ENCODE measurements at regions not wholly inside any gene's neighbourhood (a gene's known extent, or its start where the extent isn't known, plus 50 kb on each side); places are given as distances from the start of the nearest gene placed in this dataset.

DNA sequence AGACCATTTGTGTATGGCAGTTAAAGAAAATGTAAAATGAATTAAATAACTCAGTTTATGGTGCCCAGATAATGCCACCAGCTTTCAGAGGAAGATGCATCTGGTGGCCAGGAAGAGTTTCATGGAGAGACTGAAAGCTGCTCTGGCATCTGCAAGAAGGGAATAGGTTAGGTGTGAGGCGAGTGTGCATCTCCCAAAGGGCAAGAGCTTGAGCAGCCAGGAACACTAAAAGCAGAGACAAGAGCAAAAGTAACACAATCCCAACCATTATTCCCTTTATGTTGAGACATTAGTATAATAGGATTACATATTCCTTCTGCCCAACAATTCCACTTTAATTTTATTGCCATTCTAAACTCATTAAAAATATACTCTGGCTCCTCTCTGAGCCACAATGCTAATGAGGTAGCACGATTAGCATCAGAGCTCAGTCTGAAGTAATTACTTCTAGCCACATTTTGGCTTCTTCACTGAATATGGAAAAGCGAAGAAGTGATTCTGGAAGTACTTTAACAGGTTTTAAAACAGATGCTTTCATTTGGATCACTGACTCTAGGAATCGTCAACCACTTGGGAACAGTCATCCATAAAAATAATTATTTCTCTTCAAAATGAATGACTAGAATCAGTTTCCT is 309.4 kb upstream of the TMTC1 start:
- DNase-seq (ENCODE audit: low spot score), result no peak

DNA sequence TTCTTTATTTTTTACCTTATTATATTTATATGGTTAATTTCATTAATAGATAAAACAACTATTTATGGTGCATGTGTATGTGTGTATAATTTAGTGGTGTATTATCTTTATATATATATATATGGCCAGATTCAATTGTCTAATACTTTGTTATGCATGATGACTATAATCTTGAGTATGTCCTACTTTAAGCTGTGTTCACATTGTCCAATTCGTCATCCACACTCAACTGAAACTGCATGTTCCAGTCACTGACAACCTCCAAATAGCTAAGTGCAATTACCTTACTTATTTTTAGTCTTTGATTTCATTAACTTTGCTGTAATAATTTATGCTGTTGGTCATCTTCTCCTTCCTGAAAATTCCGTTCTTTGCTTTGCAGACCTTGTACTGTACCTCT is 306.5 kb upstream of the TMTC1 start:
- DNase-seq (ENCODE audit: low spot score), result no peak

DNA sequence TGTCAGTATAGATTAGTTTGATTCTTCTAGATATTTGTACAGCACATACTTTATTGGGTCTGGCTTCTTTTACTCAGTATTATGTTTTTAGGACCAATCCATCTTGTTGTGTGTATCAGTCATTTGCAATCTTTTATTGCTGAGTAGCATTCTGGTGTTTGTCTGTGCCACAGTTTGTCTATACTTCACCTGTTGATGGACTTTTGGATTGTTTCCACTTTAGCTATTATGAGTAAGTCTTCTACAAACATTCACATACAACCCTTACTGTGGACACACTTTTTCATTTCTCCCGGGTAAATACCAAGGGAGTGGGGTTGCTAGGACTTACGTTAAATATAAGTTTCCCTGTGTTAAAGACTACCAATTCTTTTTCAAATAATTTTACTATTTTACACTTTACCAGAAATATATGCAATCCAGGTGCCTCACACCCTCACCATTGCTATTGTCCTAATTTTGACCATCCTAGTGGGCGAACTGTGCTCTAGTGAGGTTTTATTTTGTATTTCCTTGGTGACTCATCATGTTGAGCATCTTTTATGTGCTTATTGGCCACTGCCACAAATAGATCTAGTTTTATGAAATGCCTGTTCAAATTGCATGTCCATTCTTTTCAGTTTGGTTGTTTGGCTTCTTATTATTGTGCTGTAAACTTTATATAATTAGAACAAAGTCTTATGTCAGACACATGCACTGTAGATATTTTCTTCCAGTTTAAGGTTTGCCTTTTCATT is 304.7 kb upstream of the TMTC1 start:
- no peak for DNase-seq (ENCODE audit: low spot score)

DNA sequence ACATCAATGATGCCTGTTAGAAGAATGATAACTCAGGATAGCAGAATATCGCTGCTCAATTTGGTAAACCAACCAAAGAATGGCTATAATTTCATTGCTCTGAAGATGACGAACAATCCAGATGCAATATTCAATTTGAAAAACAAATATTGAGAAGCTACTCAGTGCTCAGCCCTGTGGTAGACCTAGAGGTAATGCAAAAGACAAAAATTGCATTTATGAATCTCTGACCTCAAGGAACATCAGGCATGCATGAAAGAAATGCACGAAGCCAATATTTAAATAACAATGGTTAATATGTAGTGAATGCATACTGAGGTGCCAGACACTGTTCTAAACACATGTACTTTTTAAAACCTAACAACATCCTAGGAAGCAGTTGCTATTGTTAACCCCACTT is 298.6 kb upstream of the TMTC1 start:
- no peak for DNase-seq (ENCODE audit: low spot score)

DNA sequence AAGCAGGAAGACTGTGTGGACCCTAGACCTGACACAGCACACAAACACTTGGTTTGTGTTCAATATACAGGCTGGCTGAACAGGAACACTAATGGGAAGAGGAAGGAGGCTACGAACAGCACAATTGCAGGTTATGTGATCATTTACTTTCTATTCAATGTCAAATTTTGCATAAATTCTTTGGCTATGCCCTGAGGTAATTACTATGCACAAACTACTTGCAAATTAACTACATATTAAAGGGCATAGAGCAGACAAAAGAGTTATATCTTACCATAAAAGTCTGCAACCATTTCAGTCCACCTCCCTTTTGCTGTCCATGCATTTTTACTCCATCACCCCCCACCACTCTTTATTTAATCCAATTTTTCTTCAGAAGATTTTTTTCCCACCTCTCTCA is 291.2 kb upstream of the TMTC1 start:
- no peak for DNase-seq (ENCODE audit: low spot score)

DNA sequence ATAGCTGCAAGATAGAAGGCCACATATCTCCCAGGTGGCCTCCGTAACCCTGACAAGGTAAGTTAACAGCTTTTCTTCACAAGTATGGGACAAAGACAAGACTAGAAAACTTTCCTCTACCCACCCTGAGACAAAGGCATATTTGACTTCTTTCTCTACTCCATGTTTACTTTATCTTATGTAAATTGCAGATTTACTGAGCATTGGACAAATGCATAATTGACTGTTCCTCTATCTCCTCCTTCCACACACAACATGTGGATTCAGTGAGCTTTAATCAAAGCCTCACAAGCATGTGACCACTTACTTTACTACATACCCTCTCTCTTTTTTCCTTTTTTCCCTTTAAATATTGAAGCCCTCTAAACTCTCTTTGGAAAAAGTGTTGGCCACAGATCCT is 289.1 kb upstream of the TMTC1 start:
- no peak for DNase-seq (ENCODE audit: low spot score)

DNA sequence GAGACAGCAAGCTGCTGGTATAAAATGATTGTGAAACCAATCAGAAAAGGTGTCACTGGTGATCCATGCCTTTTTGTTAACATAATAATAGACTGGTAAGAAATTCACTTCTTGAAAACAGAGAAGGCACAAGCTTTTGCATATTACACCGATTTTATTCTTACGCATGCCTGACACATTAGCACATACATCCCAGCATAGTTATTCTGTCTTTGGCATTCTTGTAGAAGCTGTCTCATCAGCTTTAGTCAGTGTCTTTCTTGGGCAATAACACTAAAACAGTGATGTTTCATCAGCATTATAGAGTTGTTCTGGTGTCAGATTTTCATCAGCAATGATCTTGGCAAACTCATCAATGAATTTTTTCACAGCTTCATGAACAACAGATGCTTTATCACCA is 283.4 kb upstream of the TMTC1 start:
- DNase-seq (ENCODE audit: low spot score), result no peak

DNA sequence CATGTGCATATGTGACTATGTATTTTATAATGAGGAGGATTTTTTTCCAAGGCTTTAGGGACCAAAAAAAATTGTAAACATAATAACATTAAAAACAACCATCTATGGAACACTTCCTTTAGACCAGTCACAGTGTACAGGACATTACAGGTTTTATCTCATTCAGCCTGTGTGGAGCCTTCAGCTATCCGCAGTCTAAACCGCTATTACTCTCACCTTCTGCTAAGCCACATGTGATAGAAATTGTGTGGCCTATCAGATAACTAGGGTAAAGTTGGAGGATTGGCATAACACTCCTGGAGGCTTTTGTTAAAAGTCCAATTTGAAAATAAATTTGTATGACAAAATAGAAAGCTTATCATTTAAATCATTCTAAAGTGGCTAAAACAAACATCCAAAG is 281.2 kb upstream of the TMTC1 start:
- no peak for DNase-seq (ENCODE audit: low spot score)

DNA sequence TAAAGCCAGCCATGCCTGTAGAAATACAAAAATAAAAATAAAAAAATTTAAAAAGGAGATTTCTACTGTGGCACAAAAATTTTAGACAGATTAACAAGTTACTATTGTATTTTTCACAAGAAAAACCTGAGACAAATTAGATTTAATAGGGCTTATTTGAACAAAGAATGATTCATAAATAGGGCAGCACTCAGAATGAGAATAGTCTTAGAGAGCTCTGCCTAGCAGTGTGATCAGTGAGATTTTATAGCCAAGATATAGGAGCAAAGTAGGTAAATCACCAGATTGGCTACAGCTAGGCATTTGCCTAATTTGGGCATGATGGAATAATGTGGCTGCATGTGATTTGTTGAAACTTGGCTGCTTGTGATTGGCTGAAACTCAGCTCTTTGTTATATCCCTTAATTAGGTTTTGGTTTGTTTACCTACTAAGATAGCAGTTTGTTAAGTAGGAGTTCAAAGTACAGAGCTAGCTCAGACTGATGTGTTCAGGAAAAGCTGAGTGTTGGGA is 279.7 kb upstream of the TMTC1 start:
- DNase-seq (ENCODE audit: low spot score), result no peak

DNA sequence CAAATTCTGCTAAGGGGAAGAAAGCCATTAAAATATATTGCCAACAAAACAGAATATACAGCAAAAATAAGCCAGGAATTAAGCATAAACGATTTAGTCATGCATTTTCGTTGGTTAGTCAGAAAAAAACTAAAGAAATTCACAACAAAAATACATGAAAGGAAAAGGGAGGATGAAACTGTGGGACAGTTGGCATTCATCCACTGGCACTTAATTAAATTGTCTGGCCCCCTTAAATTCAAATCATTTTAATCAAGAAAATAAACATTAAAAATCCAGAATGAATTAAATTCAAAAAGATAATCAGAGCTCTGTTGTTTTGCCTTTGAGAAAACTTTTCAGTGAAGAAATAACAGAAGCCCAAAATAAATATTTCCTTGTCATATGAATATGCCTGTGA is 264.6 kb upstream of the TMTC1 start:
- no peak for DNase-seq (ENCODE audit: low spot score)

DNA sequence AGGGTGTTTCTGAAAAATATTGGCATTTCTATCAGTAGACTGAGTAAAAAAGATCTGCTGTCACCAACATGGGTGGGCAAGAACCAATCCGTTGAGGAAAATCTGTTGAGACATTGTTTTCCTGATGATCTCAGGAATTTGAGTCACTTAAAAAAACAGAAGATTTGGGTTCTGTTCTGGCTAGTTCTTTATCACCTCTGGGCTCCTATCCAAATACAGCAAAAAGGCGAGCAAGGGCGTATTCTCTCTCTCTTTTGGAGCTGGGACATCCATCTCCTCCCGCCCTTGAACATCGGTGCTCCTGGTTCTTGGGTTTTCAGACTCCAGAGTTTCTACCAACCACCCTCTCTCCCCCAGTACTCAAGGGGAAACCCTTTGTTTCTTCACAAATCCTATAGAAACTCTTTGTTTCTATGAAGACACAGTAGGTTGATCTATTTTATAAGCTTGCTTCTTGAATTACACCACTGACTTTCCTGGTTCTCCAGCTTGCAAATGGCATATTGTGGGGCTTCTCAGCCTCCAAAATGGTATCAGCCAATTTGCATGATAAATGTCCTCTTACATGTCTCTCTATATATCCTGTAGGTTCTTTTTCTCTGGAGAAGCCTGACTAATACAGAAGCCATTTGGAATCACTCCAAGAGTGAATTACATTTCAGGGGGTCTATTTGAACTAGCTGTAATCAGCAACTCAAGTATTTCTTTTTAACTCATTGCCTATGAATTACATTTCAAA is 263.9 kb upstream of the TMTC1 start:
- DNase-seq (ENCODE audit: low spot score), result no peak

DNA sequence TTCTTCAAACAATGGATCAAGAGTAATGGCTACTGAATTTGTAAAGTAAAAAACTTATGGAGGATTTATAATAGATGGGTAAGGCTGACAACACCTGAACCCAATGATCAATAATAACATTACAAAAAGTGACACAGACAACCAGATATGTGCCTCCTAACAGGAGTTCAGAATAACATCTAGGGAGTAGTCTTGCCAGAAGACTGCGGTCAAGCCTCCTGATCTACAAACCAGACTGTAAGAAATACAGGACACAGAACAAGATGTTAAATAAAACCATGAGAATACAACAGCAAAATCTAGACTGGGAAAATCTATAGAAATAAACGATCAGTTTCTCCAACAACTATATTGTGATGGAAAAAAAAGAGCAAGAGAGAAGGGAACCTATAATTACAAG is 262.6 kb upstream of the TMTC1 start:
- no peak for DNase-seq (ENCODE audit: low spot score)

DNA sequence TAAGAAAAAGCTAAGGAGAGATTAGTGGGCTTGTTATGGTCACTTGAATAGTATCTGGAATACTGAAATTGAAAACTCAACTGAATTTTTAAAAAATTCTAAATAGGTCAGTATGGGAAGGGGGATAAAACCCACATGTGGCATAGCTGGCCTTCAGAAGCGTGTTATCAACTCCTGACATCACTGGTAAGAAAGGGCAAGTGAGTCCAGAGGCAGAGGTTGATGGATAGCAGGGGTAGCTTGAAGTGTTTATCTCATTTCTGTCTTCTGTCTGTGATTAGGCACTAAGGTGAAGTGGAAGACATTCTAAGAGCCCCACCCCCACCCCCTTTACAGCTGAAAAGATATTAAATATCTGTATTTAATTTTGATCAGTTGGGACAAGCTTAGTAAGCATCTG is 261.4 kb upstream of the TMTC1 start:
- no peak for DNase-seq (ENCODE audit: low spot score)

DNA sequence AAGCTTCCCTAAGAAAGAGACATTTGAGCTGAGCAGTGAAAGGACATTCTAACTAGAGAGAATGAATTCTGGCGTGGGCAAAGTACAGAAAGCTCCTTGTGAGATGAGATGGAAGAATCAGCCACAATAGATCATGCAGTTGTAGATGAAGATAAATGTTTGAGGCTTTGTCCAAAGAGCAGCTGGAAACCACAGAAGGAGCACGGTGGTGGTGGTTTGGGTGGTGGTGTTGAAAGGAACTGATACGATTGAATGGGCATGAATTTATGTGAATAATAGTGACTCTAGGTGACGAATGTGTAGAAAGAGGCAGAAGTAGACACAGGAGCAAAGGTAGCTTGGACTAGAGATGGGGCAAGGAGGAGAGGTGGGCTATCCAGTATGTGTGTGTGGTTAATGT is 260.5 kb upstream of the TMTC1 start:
- DNase-seq (ENCODE audit: low spot score), result no peak

DNA sequence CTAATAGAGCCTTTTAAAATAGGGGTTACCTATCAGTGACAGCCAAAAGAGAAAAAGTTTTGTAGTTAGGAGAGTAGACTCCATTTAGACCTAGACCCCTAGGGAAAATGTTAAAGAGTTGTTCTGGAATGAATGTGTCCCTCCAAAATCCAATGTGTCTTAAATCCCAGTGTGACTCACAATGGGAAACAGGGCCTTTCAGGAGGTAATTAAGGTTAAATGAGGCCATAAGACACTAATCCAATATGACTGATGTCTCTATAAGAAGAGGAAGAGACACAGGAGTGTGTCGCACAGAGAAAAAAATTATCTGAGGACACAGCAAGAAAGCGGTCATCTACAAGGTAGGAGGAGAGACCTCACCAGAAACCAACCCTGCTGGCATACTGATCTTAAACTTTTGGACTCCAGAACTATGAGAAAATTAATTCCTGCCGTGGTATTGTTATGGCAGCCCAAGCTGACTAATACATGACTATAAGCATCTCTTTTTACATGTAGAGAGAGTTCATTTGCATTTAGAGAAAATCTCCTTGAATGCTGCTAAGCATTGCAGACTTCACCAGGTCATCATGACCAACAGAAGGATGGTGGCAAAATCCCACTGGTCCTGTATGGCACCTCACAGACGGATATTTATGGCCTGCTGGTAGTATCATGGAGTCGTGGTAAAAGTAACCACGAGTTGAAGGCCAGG is 259.6 kb upstream of the TMTC1 start:
- no peak for DNase-seq (ENCODE audit: low spot score)

DNA sequence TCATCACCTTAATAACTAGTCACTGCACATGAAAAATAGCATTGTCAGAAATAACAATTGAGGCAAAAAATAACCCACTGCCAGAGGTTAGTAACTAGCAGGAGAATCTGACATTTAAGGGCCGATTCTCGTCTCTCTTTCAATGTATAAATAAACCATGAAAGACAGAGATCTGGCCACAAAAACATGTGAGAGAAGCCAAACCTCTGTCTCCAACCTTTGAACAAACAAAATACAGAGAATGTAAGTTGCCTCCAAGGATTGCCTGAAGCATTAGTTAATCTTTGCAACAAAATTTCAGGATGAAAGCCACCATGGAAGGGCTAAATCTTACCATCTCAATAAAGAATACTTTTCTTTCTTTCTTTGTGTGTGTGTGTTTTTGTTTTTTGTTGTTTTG is 257.4 kb upstream of the TMTC1 start:
- DNase-seq (ENCODE audit: low spot score), result no peak

DNA sequence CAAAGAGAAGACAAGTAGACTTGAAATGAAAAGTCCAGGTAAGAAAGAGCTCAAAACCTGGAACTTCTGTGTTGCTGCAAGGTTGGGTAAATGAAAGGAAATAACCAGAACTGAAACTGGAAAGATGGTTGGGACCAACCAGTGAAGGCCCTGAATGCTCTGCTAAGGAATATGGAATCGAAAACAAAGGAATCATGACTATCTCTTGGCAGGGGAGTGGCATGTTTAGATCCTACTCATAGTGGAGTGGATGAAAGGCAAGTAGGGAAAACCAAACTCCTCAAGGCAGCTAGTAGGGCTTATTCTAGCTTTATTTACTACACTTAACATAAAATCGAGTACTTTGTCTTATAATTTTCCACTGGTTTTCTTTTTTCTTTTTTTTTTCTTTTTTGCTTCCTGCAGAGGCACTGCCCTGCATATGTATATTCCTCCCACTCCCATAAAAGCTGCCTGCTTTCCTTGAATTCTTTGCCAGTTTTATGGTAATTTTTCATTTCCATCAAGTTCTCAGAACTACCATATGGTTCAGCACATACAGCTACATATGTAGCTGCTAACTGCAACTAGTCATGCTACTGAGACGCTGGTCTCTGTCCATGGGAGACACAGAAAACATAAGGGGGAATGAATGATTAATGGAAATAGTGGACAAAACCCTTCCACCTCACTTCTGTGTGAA is 247.1 kb upstream of the TMTC1 start:
- no peak for DNase-seq (ENCODE audit: low spot score)

DNA sequence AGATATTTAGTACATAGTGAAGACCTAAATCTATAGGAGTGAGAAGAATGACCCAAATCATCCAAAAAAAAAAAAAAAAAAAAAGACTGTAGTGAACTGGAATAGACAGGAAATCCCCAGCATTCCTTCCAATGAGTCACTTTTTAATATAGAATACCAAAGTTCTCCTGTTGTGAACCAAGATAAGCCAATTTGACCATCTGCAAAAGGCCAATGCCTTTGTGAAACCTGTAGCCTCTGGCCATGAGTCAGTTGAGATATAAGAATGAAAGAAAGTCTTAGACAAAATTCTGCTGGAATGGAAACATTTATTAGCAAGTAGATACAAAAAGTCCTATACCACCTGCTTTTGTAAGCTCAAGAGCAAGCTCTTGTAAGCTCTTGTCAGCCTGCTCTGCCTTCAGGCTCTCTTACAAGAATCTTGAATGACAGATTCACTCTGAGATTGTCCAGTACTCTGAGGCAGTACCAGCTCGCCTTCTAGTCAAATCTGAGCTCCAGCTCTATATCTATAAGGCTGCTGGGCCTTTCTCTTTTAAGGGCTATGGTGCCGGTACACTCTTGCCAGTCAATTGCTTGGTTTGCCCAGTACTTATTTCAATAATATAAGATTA is 243.0 kb upstream of the TMTC1 start:
- DNase-seq (ENCODE audit: low spot score), result no peak

DNA sequence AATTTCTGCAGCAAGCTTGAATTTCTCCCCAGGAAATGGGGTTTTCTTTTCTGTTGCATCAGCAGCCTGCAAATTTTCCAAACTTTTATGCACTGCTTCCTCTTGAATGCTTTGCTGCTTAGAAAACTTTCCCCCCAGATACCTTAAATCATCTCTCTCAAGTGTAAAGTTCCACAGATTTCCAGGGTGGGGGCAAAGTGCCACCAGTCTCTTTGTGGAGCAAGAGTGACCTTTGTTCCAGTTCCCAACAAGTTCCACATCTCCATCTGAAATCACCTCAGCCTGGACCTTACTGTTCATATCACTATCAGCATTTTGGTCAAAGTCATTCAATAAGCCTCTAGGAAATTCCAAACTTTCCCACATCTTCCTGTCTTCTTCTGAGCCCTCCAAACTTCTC is 241.6 kb upstream of the TMTC1 start:
- DNase-seq (ENCODE audit: low spot score), result no peak

DNA sequence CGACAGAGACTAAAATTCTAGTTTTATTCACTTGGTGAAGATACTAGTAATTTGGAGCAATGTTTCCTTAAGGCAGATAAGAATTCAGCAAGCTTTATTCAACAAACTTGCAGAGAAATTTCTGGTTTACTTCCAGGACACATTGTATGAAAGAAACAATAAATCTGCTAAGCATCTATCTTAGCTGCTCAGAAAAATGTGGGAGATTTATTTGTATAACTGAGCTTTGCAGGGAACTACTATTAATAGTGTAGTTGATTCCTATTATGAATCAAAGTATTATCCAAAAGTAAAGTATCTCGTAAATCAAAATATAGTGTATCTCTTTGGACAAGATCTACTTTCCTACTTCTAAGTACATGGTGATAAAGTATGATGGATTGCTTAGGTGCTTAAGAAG is 239.4 kb upstream of the TMTC1 start:
- DNase-seq (ENCODE audit: low spot score), result no peak

DNA sequence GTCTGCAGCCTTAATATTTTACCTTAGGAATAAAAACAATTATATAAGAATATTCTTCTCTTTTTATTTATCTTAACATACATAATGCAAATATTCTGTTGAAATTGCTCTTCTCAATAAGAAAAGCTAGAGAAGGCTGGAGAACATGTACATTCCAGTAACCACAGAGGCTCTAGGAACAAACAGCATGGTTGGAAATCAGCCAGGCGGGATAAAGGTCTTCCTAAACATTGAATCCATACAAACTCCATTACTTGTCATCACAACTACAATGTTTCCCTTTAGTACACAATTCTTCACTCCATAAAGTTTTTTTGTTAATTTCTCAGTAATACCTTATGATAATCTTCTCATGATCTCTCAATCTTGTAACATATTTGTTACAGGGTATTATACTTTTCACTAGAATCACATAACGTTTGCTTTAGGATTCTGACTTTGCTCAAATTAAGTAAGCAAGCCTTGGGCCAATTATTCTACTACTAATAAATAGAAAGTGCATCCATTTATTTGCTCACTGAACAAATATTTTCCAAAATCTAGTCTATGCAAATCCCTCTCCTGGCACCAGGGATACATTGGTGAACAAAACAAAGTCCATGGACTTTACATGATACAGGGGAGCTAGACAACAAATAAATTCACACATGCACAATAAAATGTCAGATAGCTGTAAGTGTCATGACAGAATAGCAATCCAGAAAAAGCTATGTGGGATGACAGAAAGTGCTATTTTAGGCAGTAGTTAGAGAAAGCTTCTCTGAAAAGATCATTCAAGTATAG is 237.5 kb upstream of the TMTC1 start:
- no peak for DNase-seq (ENCODE audit: low spot score)

All from HuH-7 (cell line).